IPS-NIHi11 (cell line): ENCODE measurements at regions not wholly inside any gene's neighbourhood (a gene's known extent, or its start where the extent isn't known, plus 50 kb on each side); places are given as distances from the start of the nearest gene placed in this dataset.
A peak's percentile ranks its signal among the peaks of the same experiment; 100 is the strongest.

Experiments used
- DNase-seq: peaks from one replicate; pipeline ENCODE4 v3.0.0; 2012; ENCODE audit warnings: mixed read lengths, low spot score

DNA sequence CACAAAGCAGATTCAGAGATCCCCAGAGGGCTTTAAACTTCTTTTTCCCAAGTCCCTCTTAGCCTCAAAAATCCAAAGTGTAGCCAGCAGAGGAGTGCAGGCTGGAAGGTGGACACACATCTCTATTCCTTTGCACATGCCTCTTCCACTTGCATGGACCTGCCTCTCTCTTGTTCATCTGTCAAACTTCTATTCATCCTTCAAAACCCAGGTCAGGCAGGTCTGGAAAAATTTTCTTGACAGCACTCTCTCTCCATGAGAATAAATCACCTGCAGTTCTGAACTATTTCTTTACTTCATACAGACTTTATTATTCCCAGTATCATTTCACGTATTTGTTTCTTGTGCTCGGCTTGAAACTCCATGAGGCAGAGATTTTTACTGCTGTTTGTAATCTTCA lies 127.5 kb downstream of the SS18 start:
- no peak for DNase-seq

DNA sequence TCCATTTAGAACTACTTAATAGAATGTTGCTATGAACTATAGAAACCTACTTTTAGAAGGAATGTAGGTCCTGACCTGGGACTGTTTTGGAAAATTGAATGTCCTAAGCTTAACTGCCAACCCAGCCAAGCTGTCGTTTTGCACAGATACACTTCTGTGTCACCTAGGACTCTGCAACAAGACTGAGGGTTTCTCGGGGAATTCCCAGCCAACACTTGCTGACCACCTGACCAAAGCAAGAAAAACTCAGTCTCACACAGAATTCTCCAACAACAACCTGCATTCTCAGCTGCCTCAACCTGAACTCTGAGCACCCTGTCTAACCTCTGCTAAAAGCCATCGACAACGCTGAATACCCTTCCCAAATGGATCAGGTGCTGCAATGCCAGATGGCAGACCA lies 128.2 kb downstream of the SS18 start:
- no peak for DNase-seq

DNA sequence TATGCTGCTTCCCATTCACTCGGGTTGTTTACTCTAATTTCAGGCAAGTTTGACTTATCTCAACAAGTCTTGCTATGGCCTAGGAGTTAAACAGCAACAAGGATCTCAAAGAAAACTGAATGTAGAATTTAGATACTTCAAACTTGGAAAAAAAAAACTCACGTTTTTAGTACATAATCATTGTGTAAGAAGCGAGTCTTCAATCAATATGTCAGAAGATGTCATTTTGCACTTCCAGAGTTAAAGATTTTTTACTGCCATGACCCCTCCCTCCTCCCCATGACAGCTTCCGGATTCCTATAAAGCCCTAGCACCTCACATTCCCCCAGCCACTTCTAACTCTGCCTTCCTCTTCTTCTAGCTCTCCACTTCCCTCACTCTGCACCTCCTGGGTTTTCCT lies 133.4 kb downstream of the SS18 start:
- DNase-seq: no peak

DNA sequence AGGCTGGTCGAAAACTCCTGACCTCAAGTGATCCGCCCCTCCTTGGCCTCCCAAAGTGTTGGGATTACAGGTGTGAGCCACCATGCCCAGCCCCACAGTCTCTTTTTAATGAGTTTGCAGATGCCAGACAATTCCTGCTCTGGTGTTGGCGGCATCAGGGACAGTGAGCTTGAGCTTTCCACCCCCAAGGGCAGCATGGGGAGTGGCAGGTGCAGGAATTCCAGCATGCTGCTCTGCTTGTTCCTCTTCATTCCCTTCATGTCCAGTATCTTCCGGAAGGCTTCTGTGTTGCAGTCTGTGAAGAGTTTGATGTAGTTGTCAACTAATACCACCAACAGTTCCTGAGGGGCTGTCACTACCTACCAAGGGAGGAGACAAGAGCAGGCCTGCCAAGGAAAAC lies 137.3 kb downstream of the SS18 start:
- no peak for DNase-seq

DNA sequence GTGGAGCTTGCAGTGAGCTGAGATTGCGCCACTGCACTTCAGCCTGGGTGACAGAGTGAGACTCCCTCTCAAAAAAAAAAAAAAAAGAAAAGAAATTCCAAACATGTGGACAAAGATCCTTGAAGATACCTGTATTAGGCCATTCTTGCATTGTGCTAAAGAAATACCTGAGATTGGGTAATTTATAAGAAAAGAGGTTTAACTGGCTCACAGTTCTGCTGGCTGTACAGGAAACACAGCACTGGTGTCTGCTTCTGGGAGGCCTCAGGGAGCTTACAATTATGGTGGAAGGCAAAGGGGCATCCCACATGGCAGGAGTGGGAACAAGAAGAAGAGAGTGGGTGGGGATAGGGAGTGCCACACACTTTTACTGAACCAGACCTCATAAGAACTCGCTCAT lies 140.1 kb downstream of the SS18 start:
- no peak for DNase-seq

DNA sequence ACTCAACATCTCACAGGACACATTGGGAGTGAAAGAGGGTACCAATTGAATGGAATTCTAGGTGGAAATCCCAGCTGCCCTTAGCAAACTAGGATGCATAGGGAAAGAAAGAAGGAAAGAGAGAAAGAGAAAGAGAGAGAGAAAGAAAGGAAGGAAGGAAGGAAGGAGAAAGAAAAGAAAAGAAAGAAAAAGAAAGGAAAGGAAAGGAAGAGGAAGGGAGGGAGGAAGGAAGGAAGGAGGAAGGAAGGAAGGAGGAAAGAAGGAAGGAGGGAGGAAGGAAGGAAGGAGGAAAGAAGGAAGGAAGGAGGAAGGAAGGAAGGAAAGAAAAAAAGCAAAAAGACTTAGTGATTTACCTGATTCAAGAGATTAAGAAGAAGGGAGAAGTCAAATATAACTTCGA lies 143.9 kb downstream of the SS18 start:
- DNase-seq: no peak

DNA sequence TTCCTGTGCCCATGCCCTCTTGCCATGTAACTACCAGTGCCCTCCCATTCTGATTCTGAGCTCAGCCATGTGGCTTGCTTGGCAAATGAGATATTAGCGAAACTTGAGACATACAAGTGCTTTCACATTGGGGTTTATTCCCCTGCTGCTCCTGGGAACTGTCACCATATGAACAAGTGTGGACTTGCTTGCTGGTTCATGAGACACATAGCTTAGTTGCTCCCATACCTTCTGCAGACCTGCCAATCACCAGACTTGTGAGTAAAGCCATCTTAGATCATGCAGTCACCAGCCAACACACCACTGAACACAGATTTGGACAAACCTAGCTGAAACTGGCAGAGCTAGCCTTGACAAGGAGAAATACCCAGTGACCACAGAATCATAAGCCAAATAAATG lies 155.1 kb downstream of the SS18 start:
- DNase-seq: no peak

DNA sequence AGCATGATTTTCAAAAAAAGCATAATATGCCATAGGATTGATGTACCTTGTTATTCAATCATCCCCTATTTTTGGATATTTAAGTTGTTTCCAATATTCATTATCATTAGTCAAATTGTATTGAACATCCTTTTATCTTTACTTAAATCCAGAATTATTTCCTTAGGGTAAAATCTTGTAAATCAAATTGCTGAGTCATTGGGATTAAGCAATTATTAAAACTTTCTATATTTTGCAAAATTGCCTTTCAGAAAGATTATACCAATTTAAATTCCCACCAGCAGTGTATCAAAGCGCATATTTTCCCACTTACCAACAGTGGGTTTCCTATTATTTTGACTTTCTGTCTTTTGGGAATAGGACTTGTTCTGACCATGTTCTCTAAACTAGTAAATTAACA lies 159.3 kb downstream of the SS18 start:
- no peak for DNase-seq

DNA sequence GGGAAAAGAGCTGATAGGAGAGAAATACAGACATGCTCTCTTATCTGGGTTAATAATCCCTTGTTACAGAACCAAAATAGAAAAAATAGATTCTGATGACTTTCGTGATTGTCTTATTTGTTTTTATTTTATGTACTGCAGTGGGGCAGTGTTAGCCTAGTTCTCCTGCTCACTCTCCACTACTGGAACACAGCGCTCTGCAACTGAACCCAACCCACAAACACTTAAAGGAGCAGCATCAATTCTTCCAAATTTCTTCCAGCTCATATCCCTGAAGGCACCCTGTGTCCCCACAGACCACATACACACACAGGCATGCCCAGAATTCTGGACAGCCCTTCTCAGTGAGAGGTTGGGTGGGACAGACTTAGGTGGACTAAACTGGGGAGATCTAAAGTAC lies 160.6 kb downstream of the SS18 start:
- no peak for DNase-seq

DNA sequence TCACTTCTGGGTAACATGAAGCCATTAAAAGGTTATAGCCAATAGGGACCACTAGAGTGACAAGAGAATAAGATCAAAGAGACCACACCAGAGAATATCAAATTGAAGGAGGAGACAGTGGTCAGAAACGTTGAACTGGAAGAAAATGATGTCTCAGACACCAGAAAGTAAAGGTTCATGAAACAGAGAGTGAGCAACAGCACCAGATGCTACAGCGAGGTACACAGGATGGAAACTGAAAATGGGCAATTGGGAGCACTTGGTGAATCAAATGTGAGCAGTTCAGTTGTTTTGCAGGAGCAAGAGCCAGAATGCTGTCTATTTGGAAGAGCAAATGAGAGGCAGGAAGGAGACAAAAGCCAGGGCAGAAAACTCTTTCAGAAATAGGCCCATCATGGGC lies 162.6 kb downstream of the SS18 start:
- no peak for DNase-seq

DNA sequence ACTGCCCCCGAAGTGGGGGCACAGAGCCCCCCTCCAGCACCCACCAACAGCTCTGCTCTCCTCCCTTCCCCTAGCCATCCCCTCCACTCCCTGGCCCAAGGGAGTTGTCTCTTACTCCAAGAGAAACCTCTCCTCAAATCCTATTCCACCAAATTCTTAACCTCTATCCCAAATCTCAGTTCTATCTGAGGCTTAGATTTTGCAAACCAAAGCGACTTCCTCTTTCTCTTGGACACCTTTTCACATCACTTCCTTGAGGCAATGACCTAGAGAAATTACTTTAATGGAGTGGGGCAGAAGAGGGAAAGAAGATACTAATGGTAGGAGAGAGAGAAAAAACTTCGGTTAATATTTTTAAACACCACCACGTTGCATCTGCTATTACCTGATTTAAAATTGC lies 167.2 kb downstream of the SS18 start:
- DNase-seq: no peak

DNA sequence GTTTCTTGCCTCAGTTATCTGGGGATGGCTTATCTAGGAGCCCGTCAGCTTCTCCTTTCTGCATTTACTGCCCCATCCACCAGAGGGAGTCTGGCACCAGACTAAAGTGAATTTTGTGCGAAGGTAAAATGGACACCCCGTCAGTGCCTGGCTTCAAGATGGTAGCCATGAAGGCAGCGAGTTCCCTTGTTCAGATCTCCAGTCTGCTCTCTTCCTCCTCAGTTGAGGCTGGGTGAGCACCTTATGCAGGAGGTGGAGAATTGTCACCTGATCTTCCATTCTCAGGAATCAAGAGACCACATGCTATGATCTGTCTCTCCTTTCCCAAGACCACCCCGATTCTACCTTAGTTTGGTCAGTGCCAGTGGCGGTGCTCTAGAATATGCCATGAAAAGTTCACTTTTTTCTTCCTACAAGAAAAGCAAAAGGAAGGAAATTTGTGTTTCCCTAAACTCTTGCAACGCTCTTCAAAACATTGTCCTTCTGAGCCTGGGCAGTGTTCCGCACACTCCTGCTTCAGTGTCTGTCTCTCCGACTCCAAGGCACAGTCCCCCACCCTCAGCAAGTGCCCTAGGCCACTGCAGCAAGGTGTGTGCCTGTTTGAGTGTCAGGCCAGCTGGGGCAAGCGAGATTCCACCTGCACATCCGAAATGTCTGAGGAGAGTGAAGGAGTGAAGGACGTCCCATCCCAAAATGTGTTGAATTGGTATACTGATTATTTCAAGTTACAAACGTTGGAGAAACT lies 168.6 kb downstream of the SS18 start:
- DNase-seq: peak; percentile 71

DNA sequence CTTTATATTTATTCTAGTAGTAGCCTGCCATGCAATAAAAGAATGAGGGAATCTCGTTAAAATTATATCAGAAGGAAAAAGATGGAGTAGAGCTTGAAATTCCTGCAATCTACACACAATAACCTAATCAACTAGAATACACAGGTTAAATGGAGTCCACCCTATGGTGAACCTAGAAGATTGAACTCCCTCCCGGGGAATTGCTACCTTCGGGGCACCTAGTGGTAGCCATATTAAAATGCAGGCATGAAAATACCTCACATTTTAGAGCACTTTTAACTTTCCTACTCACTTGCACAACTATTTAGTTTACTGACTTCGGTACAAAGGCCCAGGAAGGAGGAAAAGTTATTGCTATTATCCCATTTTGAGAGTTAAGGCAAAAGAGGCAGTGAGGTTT lies 174.5 kb downstream of the SS18 start:
- peak; percentile 28 for DNase-seq

DNA sequence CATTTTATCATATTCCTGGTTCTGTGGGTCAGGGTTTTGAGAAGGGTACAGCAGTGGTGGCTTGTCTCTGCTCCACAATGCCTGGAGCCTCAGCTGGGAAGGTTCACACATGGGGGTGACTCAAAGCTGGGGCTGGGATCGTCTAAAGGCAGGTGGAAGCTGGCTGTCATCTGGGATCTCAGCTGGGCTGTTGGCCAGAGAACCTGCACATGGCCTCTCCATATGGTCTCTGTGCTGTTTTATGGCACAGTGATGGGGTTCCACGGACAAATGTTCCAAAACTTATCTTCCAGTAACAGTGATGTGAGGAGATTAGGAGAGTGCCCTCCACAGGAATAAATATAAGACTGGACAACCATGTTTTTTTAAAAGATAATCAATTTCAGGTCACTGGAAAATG lies 191.4 kb downstream of the SS18 start:
- no peak for DNase-seq

DNA sequence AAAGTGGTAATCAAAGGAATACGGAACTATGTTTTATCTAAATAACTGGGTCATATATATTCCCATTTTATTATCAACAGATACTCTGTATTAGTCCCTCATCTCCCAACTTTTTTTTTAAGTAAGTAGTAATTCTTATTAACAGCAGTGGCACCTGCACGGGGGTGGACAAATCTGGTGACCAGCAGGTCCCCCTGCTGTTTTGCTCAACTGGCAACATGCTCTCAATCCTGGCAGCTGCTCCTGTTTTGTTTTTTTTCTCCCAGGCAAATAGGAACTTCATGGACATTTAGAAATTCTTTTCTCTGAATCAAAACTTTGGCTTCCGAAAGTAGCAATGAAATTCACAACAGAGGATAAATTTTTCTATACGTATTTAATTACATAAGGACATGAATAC lies 193.5 kb downstream of the SS18 start:
- no peak for DNase-seq

DNA sequence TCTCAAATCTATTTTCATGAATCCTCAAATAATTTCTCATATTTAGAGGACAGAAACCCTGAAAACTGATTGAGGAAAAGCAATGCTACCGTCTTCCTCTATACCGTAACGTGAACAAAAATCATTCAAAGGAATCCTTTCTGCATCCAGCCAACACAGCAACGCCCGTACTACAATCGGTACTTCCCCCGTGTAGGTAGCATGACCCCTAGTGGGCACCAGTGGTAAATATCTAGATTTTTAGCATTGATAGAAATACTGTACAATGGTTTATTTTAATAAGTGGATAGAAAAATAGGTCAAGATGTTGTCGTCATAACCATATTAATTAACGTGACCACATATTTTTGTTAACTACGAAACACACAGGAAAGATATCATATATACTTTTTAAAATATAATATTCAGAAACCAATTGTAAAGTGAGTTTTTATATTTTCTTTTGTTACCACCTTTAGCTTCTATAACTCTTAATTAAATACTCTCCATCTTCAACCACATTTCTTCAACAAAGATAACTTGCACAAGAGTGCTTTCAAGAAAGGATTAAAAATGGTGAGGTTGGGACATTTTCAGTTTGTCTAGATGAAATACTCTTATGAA lies 194.1 kb downstream of the SS18 start:
- peak; percentile 68 for DNase-seq

DNA sequence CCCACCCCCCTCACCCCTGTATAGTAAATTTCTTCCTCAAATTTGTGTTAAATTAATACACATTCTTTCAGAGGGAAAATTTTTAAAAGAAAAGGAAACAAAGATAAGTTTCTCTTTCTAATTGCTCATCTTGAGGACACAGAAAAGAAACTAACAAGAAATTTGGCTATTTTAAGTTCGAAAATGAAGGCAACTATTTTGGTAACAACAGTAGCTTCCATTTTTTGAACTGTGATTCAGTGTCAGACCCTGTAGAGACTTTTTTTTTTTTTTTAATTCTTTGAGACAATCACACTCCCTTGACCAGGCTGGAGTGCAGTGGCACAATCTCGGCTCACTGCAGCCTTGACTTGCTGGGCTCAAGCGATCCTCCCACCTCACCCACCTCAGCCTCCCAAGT lies 194.9 kb downstream of the SS18 start:
- no peak for DNase-seq

DNA sequence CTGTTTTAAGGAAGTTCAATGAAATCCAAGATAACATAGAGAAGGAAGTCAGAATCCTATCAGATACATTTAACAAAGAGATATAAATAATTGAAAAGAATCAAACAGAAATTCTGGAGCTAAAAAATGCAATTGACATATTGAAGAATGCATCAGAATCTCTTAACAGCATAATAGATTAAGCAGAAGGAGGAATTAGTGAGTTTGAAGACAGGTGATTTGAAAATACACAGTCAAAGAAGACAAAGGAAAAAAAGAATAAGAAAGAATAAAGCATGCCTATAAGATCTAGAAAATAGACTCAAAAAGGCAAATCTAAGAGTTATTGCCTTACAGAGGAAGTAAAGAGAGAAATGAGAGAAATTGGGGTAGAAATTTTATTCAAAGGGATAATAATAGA lies 204.1 kb downstream of the SS18 start:
- no peak for DNase-seq

DNA sequence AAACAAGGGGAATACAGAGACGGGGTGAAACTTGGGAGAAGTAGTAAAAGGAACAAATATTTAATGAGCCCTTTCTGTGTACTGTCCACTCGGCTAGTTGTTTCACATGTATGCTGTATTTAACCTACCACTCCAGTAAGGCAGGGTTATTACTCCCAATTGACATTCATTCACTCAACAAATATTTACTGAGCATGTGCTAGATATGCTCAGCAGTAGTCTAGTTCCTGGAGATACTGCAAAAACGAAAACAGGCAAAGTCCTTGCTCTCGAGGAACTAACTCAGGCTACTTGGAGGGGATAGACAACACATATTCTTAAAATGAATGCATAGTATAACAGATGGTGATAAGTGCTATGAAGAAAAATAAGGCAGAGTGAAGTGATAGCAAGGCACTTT lies 207.3 kb downstream of the SS18 start:
- DNase-seq: no peak

DNA sequence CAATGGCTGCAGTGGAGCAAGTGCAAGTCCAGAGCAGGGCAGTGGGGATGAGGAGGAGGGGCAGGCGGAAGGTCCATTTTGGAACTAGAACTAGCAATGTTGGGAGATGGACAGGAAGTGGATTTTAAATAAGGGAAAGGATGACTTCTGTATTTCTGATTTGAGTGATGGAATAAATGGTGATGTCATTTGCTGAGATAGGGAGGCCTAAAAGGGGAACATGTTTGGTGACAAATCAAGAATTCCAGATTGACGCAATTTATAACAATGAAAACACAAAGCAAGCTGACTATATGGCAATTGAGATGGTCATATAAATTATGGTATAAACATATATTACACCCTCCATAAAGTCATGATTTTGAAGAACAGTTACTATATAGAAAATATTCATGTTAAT lies 209.3 kb downstream of the SS18 start:
- DNase-seq: no peak

DNA sequence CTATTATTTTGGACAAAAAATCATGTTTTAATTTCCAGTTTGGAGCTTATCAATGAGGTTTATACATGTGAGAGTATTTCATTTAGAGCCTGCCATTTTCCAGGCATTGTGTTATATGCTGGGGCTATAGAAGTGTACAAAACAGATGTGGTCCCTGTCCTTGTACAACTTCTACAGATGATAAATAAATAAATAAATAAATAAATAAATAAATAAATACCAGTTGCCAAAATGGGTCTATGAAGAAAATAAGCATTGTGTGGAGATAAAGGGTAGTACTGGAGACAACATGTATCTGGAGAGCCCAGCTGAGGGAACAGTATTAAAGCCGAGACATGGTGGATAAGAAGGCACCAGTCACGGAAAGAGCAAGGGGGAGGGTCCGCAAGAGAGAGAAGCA lies 210.0 kb downstream of the SS18 start:
- DNase-seq: no peak

DNA sequence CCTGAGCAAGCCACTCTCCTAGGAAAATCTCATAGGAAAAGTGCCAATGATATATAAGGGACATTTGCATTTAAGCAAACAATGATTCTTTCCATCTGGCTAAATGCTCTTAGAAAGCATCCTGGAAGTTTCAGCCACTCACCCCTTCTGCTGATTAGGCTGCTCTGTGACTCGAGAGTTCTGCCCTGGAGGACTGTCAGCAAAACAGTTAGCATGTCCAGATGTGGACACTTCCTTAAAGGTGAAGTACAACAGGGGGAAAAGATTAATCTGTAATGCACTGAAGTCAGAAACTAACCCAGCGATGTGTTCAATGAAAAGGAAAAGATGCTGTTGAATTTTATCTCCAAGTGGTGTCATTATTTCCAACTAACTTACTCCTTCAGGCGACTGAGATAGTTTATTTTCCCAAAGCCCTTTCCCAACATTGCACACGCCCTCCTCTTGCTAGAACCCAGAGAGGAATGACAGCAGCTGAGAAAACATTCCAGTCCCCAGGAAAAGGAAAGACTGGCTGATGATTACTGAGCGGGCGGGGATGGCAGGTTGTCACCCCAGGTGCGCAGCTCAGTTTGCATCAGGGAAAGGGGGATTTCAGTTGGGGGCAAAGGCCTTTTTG lies 214.0 kb downstream of the SS18 start:
- DNase-seq: no peak

DNA sequence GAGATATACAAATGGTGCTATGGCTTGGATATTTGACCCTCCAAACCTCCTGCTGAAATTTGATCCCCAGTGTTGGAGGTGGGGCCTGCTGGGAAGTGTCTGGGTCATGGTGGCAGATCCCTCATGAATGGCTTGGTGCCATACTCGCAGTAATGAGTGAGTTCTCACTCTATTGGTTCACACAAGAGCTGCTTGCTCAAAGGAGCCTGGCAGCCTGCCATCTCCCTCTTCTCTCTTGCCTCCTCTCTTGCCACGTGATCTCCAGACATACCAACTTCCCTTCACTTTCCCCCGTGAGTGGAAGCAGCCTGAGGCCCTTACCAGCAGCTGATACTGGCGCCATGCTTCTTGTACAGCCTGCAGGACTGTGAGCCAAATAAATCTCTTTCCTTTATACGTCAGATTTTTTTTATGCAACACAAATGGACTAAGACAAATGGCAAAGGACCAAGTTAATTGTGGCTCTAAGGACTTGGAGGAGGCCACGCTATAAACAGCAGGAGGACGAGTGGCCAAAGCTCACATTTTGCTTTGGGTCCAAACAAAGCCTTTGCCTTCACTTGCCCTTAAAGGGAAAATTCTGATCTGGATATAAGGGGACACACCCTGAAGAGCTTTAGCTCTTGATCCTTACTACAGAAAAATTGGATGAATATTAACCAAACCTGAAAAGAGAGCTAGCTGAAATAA lies 214.7 kb downstream of the SS18 start:
- no peak for DNase-seq
